GM12872 (cell line): ENCODE measurements at regions not wholly inside any gene's neighbourhood (a gene's known extent, or its start where the extent isn't known, plus 50 kb on each side); places are given as distances from the start of the nearest gene placed in this dataset.

Source experiments
- TF ChIP-seq, protein P1 (sequence below): IDR thresholded peaks from 3 replicates; pipeline ENCODE4 v1.5.1; 2011; ENCODE audit warnings: low read depth, mild to moderate bottlenecking, low read length, moderate library complexity; ENCODE audit not compliant: insufficient read depth

DNA sequence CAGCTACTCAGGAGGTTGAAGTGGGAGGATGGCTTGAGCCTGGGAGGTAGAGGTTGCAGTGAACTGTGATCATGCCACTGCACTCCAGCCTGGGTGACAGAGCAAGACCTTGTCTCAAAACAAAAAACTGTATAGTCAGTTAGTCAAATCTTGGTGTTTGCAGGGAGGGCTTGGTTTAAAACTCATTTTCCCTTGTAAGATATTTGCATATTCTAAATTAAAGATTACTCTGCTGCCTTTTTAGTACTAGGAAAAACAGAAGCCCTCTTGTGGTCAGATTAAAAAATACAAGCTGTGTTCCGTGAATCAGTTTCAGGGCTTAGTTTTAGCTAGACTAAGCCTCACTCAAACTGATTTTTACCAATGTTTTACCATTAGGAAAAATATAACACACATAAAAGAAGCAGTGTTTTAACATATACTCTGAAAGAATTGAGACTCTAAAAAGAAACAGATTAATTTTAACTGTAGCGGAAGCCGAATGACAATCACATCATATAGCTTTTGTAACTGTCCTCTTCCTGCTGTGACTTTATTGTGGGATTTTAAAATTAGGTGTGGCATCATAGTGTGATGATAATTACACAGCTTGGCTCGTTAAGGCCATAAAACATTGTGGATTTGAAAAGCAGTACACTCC is 84.9 kb upstream of the BASP1 start:
- TF ChIP-seq, protein P1, sequence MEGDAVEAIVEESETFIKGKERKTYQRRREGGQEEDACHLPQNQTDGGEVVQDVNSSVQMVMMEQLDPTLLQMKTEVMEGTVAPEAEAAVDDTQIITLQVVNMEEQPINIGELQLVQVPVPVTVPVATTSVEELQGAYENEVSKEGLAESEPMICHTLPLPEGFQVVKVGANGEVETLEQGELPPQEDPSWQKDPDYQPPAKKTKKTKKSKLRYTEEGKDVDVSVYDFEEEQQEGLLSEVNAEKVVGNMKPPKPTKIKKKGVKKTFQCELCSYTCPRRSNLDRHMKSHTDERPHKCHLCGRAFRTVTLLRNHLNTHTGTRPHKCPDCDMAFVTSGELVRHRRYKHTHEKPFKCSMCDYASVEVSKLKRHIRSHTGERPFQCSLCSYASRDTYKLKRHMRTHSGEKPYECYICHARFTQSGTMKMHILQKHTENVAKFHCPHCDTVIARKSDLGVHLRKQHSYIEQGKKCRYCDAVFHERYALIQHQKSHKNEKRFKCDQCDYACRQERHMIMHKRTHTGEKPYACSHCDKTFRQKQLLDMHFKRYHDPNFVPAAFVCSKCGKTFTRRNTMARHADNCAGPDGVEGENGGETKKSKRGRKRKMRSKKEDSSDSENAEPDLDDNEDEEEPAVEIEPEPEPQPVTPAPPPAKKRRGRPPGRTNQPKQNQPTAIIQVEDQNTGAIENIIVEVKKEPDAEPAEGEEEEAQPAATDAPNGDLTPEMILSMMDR: peak; percentile 53; the same call in 1 of the 3 replicates

DNA sequence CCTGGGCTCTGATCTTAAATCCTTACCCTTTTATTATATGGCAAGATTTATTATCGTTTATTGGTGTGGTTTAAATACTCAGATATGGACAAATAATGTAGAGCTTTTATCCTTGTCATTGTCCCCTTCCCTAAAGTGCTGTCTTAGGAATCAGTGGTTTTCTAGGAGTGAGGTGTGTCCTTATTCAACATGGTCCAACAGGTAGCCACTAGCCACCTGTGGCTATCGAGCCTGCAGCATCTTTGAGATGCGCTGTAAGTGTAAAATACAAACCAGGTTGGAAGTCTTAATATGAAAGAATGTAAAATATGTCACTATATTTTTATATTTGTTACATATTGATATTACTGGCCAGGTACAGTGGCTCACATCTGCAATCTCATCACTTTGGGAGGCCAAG is 82.4 kb upstream of the BASP1 start:
- TF ChIP-seq, protein P1: no peak

DNA sequence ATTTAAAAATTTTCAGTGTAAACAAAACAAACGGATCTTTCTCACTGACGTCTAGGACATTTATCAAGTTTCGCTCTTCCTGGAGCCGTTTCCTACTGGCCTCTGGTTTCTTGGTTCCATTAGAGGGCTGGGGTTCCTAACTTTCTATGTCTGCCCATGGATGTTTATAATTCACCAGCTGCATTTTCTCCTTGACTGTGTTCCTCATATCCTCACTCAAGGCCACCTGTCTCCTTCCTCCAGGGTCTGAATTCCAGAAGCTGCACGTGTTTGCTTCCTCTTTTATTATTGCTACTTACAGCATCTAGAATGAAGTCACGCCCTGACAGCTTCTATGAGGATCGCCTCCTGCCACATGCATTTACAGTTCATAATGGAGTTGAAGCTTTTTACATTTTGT is 74.1 kb upstream of the BASP1 start:
- TF ChIP-seq, protein P1: no peak

DNA sequence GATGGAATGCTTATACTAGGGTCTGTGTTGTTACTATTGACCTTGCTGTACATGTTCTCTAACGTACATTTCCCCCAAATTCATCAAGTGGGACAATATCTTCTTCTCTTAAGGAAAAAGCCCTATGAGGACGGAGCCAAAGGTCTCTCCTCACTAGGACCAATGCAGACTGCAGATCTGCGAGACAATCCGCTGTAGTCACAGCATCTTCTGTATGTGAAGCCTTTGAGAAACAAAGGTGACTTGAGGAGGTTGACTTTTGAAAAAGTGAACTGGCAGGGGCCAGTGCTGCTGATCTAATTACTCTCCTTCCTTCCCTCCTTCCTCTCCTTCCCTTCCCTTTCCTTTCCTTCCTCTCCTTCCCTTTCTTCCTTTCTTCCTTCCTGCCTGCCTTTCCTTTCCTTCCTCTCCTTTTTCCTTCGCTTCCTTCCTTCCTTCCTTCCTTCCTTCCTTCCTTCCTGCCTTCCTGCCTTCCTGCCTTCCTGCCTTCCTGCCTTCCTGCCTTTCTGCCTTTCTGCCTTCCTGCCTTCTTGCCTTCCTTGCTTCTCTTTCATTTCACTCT is 71.1 kb upstream of the BASP1 start:
- TF ChIP-seq, protein P1: no peak

DNA sequence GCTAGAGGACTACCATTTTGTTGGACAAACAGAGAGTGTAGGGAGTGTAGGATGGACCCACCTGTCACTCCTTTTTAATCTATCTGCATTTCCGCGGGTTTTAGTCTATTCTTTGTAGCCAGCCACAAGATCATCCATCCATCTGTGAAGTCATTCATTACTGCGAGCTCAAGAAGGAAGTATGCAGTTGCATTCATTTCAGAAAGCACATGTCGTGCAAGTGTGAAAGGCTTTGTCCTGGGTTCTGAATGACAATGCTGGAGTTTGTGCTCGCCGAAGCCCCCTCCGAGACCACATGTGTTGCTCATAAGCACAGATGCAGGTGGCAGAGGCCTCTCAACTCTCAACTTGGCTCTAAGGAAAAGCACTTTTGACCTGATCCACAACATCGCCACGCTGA is 70.3 kb upstream of the BASP1 start:
- TF ChIP-seq, protein P1: no peak

DNA sequence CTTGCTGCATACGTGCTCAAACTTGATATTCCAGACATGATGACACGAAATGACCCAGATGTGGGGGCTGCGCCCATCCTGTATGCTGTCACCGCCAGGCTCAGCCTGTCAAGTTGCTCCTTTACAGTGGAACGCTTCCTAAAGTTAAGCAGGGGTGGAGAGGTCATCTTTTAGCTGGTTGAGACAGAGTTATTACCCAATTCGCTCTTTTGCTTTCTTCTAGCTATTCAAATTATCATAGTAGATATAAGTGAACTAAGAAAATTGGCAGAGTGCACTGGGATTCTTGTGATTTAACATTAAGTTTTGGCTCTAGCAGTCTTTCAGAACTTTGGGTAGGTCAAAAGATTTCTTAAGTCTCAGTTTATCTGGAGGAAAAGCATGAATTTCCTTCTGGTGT is 69.8 kb upstream of the BASP1 start:
- TF ChIP-seq, protein P1: no peak

DNA sequence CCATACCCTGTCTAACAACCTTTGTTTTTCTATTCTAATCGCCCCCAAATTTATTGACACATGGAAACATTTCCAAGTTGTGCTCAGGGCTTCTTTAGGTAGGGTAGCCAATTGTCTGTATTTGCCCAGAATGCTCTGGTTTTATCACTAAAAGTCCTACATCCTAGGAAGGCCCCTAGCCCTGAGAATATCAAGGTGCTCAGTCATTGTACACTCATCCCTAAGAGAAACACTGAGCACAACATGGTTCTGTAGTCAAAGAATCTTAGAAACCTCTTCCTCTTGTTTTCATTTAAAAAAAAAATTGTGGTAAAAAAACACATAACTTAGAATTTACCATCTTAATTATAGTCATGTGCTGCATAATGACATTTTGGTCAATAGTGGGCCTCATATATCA is 69.0 kb upstream of the BASP1 start:
- TF ChIP-seq, protein P1: no peak
